Astrocyte (in vitro differentiated cells and primary cell): ENCODE measurements at regions not wholly inside any gene's neighbourhood (a gene's known extent, or its start where the extent isn't known, plus 50 kb on each side); places are given as distances from the start of the nearest gene placed in this dataset.
"Not testable (repeated sequence)": the region's sequence is repeated elsewhere in the genome, so short reads cannot be mapped to it uniquely, and the experiment has no call there.

Source experiments
- DNase-seq: peaks from one replicate; pipeline ENCODE4 v3.0.0-alpha.2; 2010; ENCODE audit warnings: low read depth
- FAIRE-seq: peaks from 2 replicates; lab custom pipeline; 2011; peaks lifted over from hg19 to GRCh38; lab: Jason Lieb, UNC
- H2AFZ ChIP-seq: 2 replicates; pipeline ENCODE4 v1.6.0; 2012; ENCODE audit warnings: low read depth, low read length, inconsistent platforms
- H3K27ac ChIP-seq: 2 replicates; pipeline ENCODE4 v1.5.1; 2011; ENCODE audit warnings: low read depth, low read length, inconsistent platforms
- H3K27me3 ChIP-seq: 2 replicates; pipeline ENCODE4 v1.6.0; 2011; ENCODE audit warnings: low read length, inconsistent platforms; ENCODE audit not compliant: insufficient read depth
- H3K36me3 ChIP-seq: 2 replicates; pipeline ENCODE4 v1.5.1; 2011; ENCODE audit warnings: low read length, inconsistent platforms; ENCODE audit not compliant: insufficient read depth
- H3K4me1 ChIP-seq: 2 replicates; pipeline ENCODE4 v1.5.1; 2011; ENCODE audit warnings: low read length, inconsistent platforms; ENCODE audit not compliant: insufficient read depth
- H3K4me2 ChIP-seq: 2 replicates; pipeline ENCODE4 v1.6.0; 2012; ENCODE audit warnings: low read length, inconsistent platforms
- H3K4me3 ChIP-seq: 2 replicates; pipeline ENCODE4 v1.5.1; 2011; ENCODE audit warnings: low read depth, mild to moderate bottlenecking, low read length, inconsistent platforms; ENCODE audit not compliant: insufficient read depth
- H3K79me2 ChIP-seq: 2 replicates; pipeline ENCODE4 v1.6.0; 2012; ENCODE audit warnings: mild to moderate bottlenecking, low read length, inconsistent platforms; ENCODE audit not compliant: insufficient read depth
- H3K9ac ChIP-seq: 2 replicates; pipeline ENCODE4 v1.6.0; 2012; ENCODE audit warnings: mild to moderate bottlenecking, low read length, inconsistent platforms
- H3K9me3 ChIP-seq: 2 replicates; pipeline ENCODE4 v1.5.1; 2012; ENCODE audit warnings: low read depth, mild to moderate bottlenecking, low read length, inconsistent platforms; ENCODE audit not compliant: insufficient read depth
- H4K20me1 ChIP-seq: 2 replicates; pipeline ENCODE4 v1.6.0; 2012; ENCODE audit warnings: low read length, inconsistent platforms; ENCODE audit not compliant: insufficient read depth
- H3K27ac Mint-ChIP-seq: one replicate; pipeline ENCODE4 v1.8.0; 2021; ENCODE audit warnings: mild to moderate bottlenecking, mixed read lengths; ENCODE audit not compliant: unreplicated experiment
- H3K27me3 Mint-ChIP-seq: one replicate; pipeline ENCODE4 v1.8.0; 2021; ENCODE audit warnings: low read depth, mixed read lengths; ENCODE audit not compliant: unreplicated experiment
- H3K36me3 Mint-ChIP-seq: one replicate; pipeline ENCODE4 v1.8.0; 2021; ENCODE audit warnings: low read depth, mixed read lengths; ENCODE audit not compliant: unreplicated experiment
- H3K4me1 Mint-ChIP-seq: one replicate; pipeline ENCODE4 v1.8.0; 2021; ENCODE audit warnings: low read depth, mixed read lengths; ENCODE audit not compliant: unreplicated experiment
- H3K4me3 Mint-ChIP-seq: one replicate; pipeline ENCODE4 v1.8.0; 2021; ENCODE audit warnings: mild to moderate bottlenecking, moderate library complexity, mixed read lengths; ENCODE audit not compliant: unreplicated experiment
- H3K9me3 Mint-ChIP-seq: one replicate; pipeline ENCODE4 v1.8.0; 2021; ENCODE audit warnings: mild to moderate bottlenecking, mixed read lengths; ENCODE audit not compliant: unreplicated experiment
- EZH2 ChIP-seq: IDR thresholded peaks from 2 replicates; pipeline ENCODE4 v1.6.1; 2012; ENCODE audit warnings: mild to moderate bottlenecking, low read length, inconsistent platforms; ENCODE audit not compliant: insufficient read depth
- TF ChIP-seq, protein P1 (sequence below): IDR thresholded peaks from 2 replicates; pipeline ENCODE4 v1.5.1; 2011; ENCODE audit warnings: low read depth, mild to moderate bottlenecking, inconsistent platforms, low read length, moderate library complexity; ENCODE audit not compliant: insufficient read depth

DNA sequence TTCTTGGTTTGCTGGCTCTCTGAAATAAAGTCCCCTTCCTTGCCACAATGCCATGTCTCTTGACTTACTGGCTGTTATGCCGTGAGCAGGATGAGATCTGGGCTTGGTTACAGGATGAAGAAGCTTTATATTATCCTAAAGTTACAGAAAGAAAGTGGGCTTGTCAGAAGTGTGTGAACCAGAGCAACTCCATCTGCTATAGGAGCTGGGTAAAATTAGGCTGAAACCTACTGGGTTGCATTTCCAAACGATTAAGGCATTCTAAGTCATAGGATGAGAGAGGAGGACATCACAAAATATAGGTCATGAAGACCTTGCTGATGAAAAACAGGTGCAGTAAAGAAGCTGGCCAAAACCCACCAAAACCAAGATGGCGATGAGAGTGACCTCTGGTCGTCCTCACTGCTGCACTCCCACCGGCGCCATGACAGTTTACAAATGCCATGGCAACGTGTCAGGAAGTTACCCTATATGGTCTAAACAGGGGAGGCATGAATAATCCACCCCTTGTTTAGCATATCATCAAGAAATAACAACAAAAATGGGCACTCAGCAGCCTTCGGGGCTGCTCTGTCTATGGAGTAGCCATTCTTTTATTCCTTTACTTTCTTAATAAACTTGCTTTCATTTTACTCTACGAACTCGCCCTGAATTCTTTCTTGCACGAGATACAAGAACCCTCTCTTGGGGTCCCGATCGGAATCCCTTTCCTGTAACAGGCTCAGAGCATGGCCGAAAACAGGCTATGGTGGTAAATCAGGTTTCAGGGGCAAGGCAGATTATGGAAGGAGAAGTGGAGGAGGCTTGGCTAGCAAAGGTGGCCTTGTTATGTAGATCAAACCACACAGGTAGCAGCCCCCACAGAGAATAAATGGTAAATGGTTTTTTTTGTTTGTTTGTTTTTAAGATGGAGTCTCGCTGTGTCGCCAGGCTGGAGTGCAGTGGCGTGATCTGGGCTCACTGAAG, 81.3 kb upstream of the C16orf82 start:
- H3K4me1 ChIP-seq = peaks cover 42% of the 10 kb centered on the region
- Mint-ChIP-seq H3K36me3 (no peaks in the 10 kb centered on the region), H3K4me1 (peaks cover 11% of the 10 kb centered on the region), H3K4me3 (no peak overlapping the region), H3K27me3 (peaks cover 2% of the 10 kb centered on the region), H3K9me3 (peaks cover 5% of the 10 kb centered on the region), H3K27ac (no peak overlapping the region)
- H3K4me3 ChIP-seq = no peak overlapping the region
- DNase-seq (no peak), FAIRE-seq (no peak)
- no peaks in the 10 kb centered on the region for H3K9me3 ChIP-seq
- no peak for TF ChIP-seq EZH2
- TF ChIP-seq, protein P1, sequence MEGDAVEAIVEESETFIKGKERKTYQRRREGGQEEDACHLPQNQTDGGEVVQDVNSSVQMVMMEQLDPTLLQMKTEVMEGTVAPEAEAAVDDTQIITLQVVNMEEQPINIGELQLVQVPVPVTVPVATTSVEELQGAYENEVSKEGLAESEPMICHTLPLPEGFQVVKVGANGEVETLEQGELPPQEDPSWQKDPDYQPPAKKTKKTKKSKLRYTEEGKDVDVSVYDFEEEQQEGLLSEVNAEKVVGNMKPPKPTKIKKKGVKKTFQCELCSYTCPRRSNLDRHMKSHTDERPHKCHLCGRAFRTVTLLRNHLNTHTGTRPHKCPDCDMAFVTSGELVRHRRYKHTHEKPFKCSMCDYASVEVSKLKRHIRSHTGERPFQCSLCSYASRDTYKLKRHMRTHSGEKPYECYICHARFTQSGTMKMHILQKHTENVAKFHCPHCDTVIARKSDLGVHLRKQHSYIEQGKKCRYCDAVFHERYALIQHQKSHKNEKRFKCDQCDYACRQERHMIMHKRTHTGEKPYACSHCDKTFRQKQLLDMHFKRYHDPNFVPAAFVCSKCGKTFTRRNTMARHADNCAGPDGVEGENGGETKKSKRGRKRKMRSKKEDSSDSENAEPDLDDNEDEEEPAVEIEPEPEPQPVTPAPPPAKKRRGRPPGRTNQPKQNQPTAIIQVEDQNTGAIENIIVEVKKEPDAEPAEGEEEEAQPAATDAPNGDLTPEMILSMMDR = no peak
- H3K79me2 ChIP-seq = no peaks in the 10 kb centered on the region
- no peaks in the 10 kb centered on the region for H3K27me3 ChIP-seq
- H3K4me2 ChIP-seq = no peak overlapping the region
- no peak overlapping the region for H2AFZ ChIP-seq
- H3K9ac ChIP-seq = no peak overlapping the region
- H3K27ac ChIP-seq = no peak overlapping the region
- no peaks in the 10 kb centered on the region for H3K36me3 ChIP-seq
- H4K20me1 ChIP-seq = no peaks in the 10 kb centered on the region

DNA sequence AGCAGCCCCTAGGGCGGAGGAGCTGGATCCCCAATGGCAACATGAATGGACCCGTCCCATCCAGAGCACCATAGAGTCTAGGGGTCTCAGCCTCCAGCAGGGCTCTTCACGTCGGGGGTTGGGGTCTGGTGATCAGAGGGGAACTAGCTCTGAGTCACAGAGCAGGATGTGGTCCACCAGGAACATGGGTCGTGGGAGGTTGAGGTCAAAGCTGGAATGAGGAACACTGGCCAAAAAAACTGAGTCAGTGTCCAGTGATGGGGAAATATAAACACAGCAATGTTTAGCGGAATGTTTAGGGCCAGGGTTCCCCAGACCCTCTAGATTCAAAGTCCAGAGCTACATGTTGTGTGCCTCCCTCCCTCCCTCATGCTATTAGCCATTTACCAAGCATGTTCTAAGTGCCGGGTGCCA, 79.1 kb upstream of the C16orf82 start:
- Histone ChIP-seq H3K4me3 (no peak overlapping the region), H4K20me1 (no peaks in the 10 kb centered on the region), H2AFZ (peak overlapping the region; percentile 43), H3K27me3 (no peaks in the 10 kb centered on the region), H3K36me3 (no peaks in the 10 kb centered on the region), H3K79me2 (no peaks in the 10 kb centered on the region), H3K9me3 (no peaks in the 10 kb centered on the region), H3K4me1 (peaks cover 31% of the 10 kb centered on the region), H3K4me2 (peak overlapping the region; percentile 74), H3K9ac (no peak overlapping the region), H3K27ac (peak overlapping the region; percentile 46)
- H3K27me3 Mint-ChIP-seq = peaks cover 5% of the 10 kb centered on the region
- H3K4me1 Mint-ChIP-seq = peaks cover 11% of the 10 kb centered on the region
- H3K9me3 Mint-ChIP-seq = peaks cover 4% of the 10 kb centered on the region
- TF ChIP-seq, protein P1 = no peak
- TF ChIP-seq EZH2 = no peak
- no peaks in the 10 kb centered on the region for H3K36me3 Mint-ChIP-seq
- H3K4me3 Mint-ChIP-seq = no peak overlapping the region
- no peak for FAIRE-seq
- peak; percentile 88 for DNase-seq
- H3K27ac Mint-ChIP-seq = peak overlapping the region; percentile 53

- peaks cover 31% of the 10 kb centered on the region for H3K4me1 ChIP-seq
- no peaks in the 10 kb centered on the region for H3K79me2 ChIP-seq
- H3K4me1 Mint-ChIP-seq = peaks cover 11% of the 10 kb centered on the region
- no peaks in the 10 kb centered on the region for H3K36me3 Mint-ChIP-seq
- no peak overlapping the region for H2AFZ ChIP-seq
- peak overlapping the region; percentile 74 for H3K4me2 ChIP-seq
- H3K9me3 Mint-ChIP-seq = peaks cover 4% of the 10 kb centered on the region
- no peaks in the 10 kb centered on the region for H3K9me3 ChIP-seq
- H3K9ac ChIP-seq = no peak overlapping the region
- H3K4me3 Mint-ChIP-seq = no peak overlapping the region
- peaks cover 5% of the 10 kb centered on the region for H3K27me3 Mint-ChIP-seq
- no peaks in the 10 kb centered on the region for H4K20me1 ChIP-seq
- H3K27ac Mint-ChIP-seq = no peak overlapping the region
- H3K27me3 ChIP-seq = no peaks in the 10 kb centered on the region
- H3K27ac ChIP-seq = peak overlapping the region; percentile 28
- FAIRE-seq = no peak
- TF ChIP-seq, protein P1 = no peak
- no peak for TF ChIP-seq EZH2
- H3K36me3 ChIP-seq = no peaks in the 10 kb centered on the region
- no peak for DNase-seq
- H3K4me3 ChIP-seq = no peak overlapping the region
Measured at GRCh38 chr16:26988186-26988585, 78.5 kb upstream of the C16orf82 start.

GRCh38 chr16:26990384-26991120, 76.2 kb upstream of the C16orf82 start:
- H3K27me3 ChIP-seq, H3K9ac ChIP-seq, H3K9me3 ChIP-seq, H3K27ac Mint-ChIP-seq, H3K4me1 Mint-ChIP-seq, H3K79me2 ChIP-seq, FAIRE-seq, H3K4me3 ChIP-seq, H3K4me2 ChIP-seq, DNase-seq, H3K4me3 Mint-ChIP-seq, H3K36me3 Mint-ChIP-seq, H2AFZ ChIP-seq, H3K27me3 Mint-ChIP-seq, H3K27ac ChIP-seq, H4K20me1 ChIP-seq, H3K36me3 ChIP-seq, H3K9me3 Mint-ChIP-seq: not testable (repeated sequence)
- peaks cover 24% of the 10 kb centered on the region for H3K4me1 ChIP-seq
